ENCODE measurements at regions not wholly inside any gene's neighbourhood (a gene's known extent, or its start where the extent isn't known, plus 50 kb on each side); places are given as distances from the start of the nearest gene placed in this dataset.

- no peak for DNase-seq
These were observed 268.6 kb upstream of the RAB6C start for GRCh38 chr2:129710670-129711495.

GRCh38 chr2:129711816-129712675 lies 267.4 kb upstream of the RAB6C start:
- no peak for DNase-seq

GRCh38 chr2:129712676-129712985 lies 266.8 kb upstream of the RAB6C start:
- no peak for DNase-seq

DNA sequence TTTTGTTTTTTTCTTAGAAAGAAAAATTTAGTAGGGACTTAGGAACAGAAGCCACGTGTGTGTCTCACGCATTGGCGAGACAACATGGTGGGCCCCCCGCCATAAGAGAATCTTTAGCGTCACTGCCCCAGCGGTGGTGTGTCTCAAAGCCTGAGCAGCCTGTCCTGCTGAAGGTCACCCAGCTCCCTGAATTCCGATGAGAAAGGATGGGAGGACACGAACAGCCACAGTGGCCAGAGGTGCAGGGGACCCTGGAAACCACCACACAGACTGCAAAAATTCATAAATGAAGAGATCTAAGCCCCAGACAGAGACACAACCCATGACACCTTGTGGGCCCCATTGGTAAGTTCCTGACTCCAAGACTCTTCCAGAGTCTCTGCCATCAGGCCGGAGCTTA lies 266.1 kb upstream of the RAB6C start:
- DNase-seq = no peak

- no peak for DNase-seq
These were observed 262.5 kb upstream of the RAB6C start for GRCh38 chr2:129716781-129717559.

GRCh38 chr2:129717560-129718130 lies 261.8 kb upstream of the RAB6C start:
- DNase-seq = peak; percentile 70

GRCh38 chr2:129719335-129719734 lies 260.1 kb upstream of the RAB6C start:
- no peak for DNase-seq

DNA sequence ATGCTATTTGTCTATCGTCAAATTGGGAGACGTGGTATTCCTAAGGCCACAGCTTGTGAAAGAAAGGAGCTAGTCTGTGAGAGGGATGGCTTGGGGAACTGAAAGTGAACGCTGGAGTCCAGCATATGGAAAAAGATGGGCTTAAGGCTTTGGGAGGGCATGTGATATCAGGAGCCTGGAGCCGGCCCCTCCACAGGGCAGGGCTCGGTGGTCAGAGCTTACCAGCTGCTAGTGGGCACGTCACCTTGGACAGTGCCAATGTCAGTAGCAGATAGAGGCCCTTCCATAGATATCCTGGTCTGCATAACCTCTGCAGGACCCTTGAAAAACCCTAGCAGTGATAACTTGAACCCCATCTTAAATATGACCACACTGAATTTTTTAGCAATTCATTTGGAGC lies 259.1 kb upstream of the RAB6C start:
- DNase-seq = no peak

GRCh38 chr2:129720761-129721160 lies 258.7 kb upstream of the RAB6C start:
- DNase-seq = no peak

GRCh38 chr2:129721236-129721635 lies 258.2 kb upstream of the RAB6C start:
- DNase-seq = no peak

DNA sequence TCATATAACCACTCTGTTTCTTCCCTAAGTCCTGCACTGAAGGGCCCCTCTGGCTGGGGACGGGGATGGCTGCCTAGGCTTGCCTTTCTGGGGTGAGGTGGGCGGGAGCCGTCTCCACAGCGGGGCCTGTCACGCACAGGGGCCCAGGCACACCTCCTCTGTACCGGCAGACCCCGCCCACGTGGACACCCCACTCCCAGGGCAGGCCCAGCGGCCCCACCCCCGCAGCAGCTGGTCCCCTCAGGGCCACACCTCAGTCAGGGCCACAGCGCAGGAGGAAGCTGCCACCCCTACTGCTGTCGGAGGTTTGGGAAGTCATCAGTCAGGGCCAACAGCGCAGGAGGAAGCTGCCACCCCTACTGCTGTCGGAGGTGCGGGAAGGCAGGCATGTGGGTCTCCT lies 257.6 kb upstream of the RAB6C start:
- DNase-seq = no peak

GRCh38 chr2:129722306-129723019 lies 257.0 kb upstream of the RAB6C start:
- DNase-seq = no peak

DNA sequence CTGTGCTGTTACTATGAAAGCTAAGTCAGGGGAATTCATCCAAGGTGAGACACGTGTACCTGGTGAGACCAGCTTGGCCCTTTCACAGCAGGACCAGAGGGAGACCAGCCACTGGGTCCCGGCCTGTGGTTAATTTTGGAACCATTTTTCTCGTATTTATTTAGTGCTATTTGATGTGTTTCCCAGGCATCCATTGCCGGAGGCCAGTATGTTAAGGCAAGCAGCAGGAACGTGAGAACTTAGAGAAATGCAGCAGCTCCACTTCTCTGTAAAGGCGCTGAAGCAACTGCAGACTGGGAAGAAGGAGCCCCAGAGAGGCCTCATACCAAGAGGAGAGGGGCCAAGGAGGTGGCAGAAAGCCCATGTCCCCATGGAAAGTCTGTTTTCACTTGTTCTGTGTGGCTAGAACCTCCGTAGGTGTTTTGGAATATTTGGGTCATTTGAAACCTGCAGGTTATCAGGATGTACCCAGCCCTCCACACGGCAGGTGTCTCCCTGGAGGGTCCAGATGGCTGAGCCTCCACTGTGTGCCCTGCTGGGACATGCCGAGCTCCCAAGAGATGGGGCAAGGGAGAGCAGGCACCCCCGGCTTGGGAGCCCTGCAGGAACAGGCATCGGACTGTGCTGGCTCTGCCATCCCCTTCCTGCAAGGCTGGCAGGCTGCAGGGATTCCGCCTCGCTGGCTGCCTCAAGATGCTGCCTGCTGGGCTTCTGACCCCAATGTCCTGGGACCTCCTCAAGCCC lies 256.0 kb upstream of the RAB6C start:
- no peak for DNase-seq

DNA sequence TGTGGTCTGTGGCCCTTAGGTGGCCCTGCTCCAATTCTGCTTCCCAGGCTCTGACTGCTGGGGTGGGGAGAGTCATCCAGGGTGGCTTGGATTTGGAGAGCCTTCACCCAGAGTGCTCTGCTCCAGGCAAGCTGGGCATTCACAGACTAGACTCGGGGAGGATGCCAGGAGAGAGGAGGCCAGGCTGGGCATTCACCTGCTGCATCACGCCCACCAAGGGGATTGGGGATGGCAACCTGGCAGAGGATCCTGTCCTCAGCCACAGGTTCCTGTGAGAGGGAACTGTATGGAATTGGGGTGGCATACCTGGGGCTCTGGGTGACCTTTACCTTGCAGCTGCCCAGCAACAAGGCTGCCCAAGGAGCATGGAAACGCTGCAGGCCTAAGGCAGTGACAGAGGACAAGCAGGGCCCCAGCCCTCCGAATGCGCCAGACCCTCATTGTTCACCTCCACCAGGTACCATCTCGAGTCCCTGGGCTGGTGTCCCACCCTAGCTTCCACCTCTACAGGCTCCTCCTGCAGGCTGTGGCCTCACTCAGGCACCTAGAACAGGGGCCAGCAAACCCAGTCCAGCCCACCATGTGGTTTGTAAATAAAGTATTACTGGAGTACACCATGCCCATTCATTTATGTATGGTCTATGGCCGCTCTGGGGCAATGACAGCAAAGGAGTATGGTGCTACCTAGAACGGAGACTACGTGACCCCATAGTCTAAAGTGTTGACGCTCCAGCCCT lies 255.3 kb upstream of the RAB6C start:
- no peak for DNase-seq

GRCh38 chr2:129726216-129726615 lies 253.2 kb upstream of the RAB6C start:
- no peak for DNase-seq

GRCh38 chr2:129727286-129727685 lies 252.2 kb upstream of the RAB6C start:
- DNase-seq = no peak

GRCh38 chr2:129728035-129728972 lies 251.2 kb upstream of the RAB6C start:
- no peak for DNase-seq

DNA sequence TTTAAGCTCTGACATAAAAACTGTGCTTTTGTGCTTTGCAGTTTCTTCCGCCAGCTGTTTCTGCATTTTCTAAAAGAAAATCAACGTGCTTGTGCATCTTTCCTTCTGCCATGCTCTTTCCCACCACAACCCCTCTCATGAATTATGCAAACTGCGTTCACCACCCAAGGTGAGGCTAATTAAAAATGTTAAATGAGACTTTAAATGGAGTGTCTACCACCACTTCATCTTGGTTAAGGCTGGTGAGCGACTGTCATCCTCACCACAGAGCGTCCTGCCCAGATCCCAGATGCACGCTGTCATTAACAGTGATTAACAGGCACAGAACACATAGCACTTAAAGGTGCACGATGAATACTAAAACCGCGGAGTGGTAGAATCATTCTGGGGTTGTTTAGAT lies 250.5 kb upstream of the RAB6C start:
- DNase-seq = no peak

GRCh38 chr2:129729646-129730045 lies 249.8 kb upstream of the RAB6C start:
- no peak for DNase-seq

- DNase-seq = peak; percentile 49
These were observed 248.5 kb upstream of the RAB6C start for GRCh38 chr2:129730979-129731378.

Measured in NCI-H510A treated with DMSO at 0.1 percent for 48 hours (cell line).